ENCODE measurements at regions not wholly inside any gene's neighbourhood (a gene's known extent, or its start where the extent isn't known, plus 50 kb on each side); places are given as distances from the start of the nearest gene placed in this dataset.

- no peak for DNase-seq (ENCODE audit: insufficient read length, low spot score)
- FAIRE-seq: no peak
Measured at GRCh38 chr2:47238638-47239037, 62.3 kb upstream of the CALM2 start.

- no peak for FAIRE-seq
- DNase-seq (ENCODE audit: insufficient read length, low spot score): no peak
Measured at GRCh38 chr2:47237375-47238334, 61.3 kb upstream of the CALM2 start.

DNA sequence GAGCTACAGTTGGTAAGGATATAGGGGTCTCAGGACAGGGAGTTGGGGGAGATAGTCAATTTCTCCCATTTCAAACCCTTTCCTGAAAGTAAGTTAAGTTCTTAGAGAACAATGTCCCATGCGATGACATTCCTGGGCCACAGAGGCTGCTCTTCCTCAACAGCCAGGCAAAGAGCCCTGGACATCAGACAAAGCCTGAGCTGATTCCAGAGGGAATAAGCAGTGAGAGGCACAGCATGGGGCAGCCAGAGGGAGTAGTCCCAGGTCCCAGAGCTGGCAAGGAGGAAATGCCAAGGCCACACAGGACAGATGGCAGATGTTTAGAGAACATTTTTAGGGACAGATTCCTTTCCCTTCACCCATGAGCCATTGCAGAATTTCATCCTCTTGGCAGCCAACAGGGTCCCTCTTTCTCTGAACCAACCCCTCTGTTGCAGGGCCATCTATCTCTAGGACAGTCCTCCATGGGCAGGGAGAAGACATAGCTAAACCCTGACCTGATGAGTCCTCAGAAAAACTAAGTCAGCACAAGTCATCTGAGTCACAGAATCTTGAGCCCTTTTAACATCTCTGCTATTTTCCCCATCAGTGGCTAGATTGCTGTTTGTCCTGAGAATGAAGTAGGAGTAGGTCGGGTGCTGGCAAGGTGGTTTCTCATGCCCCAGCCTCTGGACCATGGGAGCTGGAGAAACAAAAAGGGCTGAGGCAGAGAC, 60.3 kb upstream of the CALM2 start:
- DNase-seq (ENCODE audit: insufficient read length, low spot score) (no peak), FAIRE-seq (no peak)

DNA sequence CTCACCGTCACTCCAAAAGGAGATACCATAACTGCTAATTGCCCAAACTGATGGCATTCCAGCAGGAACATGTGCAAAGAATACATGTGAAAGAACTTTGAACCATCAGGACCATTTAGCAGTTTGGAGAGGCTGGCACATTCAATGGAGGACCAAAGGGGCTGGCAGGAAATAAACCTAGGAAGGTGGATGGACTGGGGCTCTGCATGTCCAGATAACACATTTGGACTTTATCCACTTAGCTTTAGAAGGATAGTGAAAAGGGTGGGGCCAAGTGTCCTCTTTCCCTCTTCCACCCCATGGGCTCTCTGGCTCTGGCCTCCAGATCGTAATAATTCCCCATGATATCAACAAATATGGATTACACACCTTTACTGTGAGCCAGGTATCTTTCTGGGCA, 58.8 kb upstream of the CALM2 start:
- DNase-seq (ENCODE audit: insufficient read length, low spot score): no peak
- no peak for FAIRE-seq

- DNase-seq (ENCODE audit: insufficient read length, low spot score) (no peak), FAIRE-seq (no peak)
Measured at GRCh38 chr2:47234456-47234855, 58.1 kb upstream of the CALM2 start.

- DNase-seq (ENCODE audit: insufficient read length, low spot score) (peak; percentile 41), FAIRE-seq (peak; percentile 4)
Measured at GRCh38 chr2:47232738-47233415, 56.6 kb upstream of the CALM2 start.

- no peak for DNase-seq (ENCODE audit: insufficient read length, low spot score)
- FAIRE-seq: no peak
Measured at GRCh38 chr2:47230418-47230817, 54.1 kb upstream of the CALM2 start.

DNA sequence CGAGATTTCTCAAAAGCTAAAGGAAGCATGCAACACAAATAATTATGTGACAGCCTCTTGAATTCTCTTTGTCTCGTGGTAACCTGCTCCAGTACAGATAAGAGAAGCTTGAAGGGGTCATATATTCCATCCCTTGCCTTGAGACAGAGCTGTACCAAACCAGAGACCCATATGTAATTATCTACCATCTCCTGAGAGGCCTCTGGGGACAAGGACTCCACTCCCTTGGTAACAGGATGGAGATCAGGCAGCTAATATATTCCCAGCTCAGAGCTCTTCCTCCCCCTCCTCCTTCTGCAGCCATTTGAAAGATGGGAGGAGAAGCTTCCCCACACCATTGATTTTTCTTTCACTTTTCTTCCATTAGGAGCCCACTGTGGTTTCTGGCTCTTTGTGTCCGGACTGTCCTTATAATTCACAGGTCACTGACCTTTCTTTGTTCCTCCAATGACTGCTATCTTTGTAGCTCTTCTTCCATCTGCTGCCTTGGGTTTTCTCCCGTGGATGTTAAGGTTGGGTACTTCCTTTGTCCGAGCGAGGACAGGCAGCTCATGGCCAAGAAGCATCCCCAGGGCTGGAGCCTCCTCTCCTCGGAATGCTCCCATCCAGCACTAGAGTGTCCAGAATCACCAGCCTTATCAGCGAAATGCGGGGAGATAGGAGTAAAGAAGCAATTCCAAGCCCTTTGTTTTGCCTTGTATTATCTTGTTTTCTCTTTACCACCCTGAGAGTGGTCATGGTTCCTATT, 51.4 kb upstream of the CALM2 start:
- FAIRE-seq (no peak), DNase-seq (ENCODE audit: insufficient read length, low spot score) (no peak)

- no peak for DNase-seq (ENCODE audit: insufficient read length, low spot score)
Measured at GRCh38 chr2:47226923-47227220, 50.6 kb upstream of the CALM2 start.

DNA sequence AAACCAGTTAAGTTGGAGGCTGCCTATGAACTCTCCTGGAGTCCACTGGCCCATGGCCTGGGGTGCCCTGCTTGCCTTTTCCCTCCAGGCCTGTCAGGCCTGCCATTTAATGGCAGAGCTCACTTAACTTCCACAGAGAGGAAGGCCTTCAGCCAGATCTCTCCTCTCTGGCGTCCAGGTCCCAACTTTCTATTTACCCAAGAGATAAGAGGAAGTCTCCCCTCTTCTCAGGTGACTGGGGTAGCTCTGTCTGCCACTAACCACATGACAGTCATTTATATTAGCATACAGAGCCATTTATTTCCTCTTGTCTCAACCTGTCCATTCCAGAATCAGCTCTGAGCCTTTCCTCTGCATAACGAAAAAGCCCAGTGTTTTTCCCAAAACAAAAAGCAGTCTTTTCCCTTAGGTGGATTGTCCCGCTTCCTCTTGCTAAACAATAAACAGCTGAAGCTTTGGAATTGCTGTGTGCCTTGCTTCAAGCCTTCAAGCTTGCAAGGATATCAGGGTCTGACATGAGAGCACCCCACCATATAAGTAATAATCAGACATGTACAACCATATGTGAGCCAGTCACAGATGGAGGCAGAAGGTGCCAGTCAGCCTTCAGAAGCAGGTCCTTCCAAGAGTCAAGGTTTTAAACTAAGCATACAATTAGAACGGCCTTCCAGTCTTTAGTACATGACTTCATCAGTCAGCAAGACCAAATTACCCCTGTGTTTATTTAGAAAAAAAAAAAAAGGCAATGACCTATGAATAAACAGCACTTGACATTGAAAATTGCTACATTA, 50.0 kb upstream of the CALM2 start:
- DNase-seq (ENCODE audit: insufficient read length, low spot score) (no peak), FAIRE-seq (peak; percentile 16)

More at GRCh38 chr2:47226923-47227220, 50.6 kb upstream of the CALM2 start:
- no peak for FAIRE-seq
